WTC11 (cell line): ENCODE measurements at regions not wholly inside any gene's neighbourhood (a gene's known extent, or its start where the extent isn't known, plus 50 kb on each side); places are given as distances from the start of the nearest gene placed in this dataset.

Source experiments
- CBFB ChIP-seq: sonication (generic); formaldehyde crosslinking; IDR thresholded peaks from 2 replicates; pipeline ENCODE4 v1.8.1; 2022; ENCODE audit warnings: mild to moderate bottlenecking, low read depth, missing genetic modification reagents
- ETV6 ChIP-seq: sonication (generic); formaldehyde crosslinking; IDR thresholded peaks from 2 replicates; pipeline ENCODE4 v1.8.1; 2022; ENCODE audit warnings: mild to moderate bottlenecking, missing genetic modification reagents
- JUN ChIP-seq: sonication (generic); formaldehyde crosslinking; IDR thresholded peaks from 2 replicates; pipeline ENCODE4 v1.8.0; 2023; ENCODE audit warnings: mild to moderate bottlenecking, missing genetic modification reagents
- NFE2L1 ChIP-seq: sonication (generic); formaldehyde crosslinking; IDR thresholded peaks from 2 replicates; pipeline ENCODE4 v1.8.1; 2023; ENCODE audit warnings: missing genetic modification reagents
- ZBTB21 ChIP-seq: sonication (generic); formaldehyde crosslinking; IDR thresholded peaks from 2 replicates; pipeline ENCODE4 v1.8.1; 2023; ENCODE audit warnings: mild to moderate bottlenecking, missing genetic modification reagents, borderline replicate concordance
- TF ChIP-seq, protein P1 (sequence below): fragments of 200-600 bp; IDR thresholded peaks from 2 replicates; pipeline ENCODE4 v1.8.0; 2022; ENCODE audit warnings: antibody characterized with exemption
- TF ChIP-seq, protein P2 (sequence below): sonication (generic); formaldehyde crosslinking; IDR thresholded peaks from 2 replicates; pipeline ENCODE4 v1.8.1; 2022; ENCODE audit warnings: mild to moderate bottlenecking, moderate library complexity, missing genetic modification reagents

DNA sequence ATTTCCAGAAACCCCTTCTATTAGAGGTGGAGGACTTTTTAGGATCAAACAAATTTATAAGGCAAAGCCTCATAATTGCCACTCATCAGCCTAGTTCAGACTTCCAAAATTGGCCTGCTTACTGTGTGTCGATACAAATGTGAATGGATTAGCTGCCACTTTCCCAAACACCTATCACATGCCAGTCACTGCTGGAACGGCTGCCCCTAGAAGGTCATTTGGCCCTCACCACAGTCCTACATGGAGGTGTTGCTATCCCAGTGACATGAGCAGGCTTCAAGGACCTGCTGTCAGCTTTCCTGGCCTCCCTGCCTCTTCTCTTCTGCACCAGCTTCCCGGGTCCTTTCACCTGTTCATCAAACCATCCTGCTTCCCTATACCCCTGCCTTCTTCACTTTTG, 279.2 kb upstream of the SKOR2 start:
- TF ChIP-seq, protein P1, sequence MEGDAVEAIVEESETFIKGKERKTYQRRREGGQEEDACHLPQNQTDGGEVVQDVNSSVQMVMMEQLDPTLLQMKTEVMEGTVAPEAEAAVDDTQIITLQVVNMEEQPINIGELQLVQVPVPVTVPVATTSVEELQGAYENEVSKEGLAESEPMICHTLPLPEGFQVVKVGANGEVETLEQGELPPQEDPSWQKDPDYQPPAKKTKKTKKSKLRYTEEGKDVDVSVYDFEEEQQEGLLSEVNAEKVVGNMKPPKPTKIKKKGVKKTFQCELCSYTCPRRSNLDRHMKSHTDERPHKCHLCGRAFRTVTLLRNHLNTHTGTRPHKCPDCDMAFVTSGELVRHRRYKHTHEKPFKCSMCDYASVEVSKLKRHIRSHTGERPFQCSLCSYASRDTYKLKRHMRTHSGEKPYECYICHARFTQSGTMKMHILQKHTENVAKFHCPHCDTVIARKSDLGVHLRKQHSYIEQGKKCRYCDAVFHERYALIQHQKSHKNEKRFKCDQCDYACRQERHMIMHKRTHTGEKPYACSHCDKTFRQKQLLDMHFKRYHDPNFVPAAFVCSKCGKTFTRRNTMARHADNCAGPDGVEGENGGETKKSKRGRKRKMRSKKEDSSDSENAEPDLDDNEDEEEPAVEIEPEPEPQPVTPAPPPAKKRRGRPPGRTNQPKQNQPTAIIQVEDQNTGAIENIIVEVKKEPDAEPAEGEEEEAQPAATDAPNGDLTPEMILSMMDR, result no peak
- TF ChIP-seq CBFB (CRISPR knock-in tag), result no peak
- no peak for TF ChIP-seq ZBTB21 (CRISPR knock-in tag)
- no peak for TF ChIP-seq NFE2L1 (CRISPR knock-in tag)
- TF ChIP-seq, protein P2, sequence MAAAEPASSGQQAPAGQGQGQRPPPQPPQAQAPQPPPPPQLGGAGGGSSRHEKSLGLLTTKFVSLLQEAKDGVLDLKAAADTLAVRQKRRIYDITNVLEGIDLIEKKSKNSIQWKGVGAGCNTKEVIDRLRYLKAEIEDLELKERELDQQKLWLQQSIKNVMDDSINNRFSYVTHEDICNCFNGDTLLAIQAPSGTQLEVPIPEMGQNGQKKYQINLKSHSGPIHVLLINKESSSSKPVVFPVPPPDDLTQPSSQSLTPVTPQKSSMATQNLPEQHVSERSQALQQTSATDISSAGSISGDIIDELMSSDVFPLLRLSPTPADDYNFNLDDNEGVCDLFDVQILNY (CRISPR knock-in tag), result no peak
- TF ChIP-seq JUN (CRISPR knock-in tag), result no peak
- no peak for TF ChIP-seq ETV6
